BJ (cell line): ENCODE measurements at regions not wholly inside any gene's neighbourhood (a gene's known extent, or its start where the extent isn't known, plus 50 kb on each side); places are given as distances from the start of the nearest gene placed in this dataset.

Experiments
- CTCF ChIA-PET: fragments of 350-600 bp; formaldehyde crosslinking; extraction: SDS; loops from one replicate; lab custom pipeline; 2021; ENCODE audit warnings: antibody characterized with exemption, inconsistent platforms; lab: Yijun Ruan, JAX
- POLR2A ChIA-PET: fragments of 300-600 bp; sonication (Branson Sonifier 250); formaldehyde crosslinking; extraction: SDS; loops from one replicate; lab custom pipeline; 2021; ENCODE audit warnings: antibody characterized with exemption; lab: Charles Lee
- DNase-seq: peaks from one replicate; pipeline ENCODE4 v3.0.0-alpha.2; 2011; ENCODE audit warnings: low read depth
- H3K27me3 ChIP-seq: 2 replicates; pipeline ENCODE4 v1.6.0; 2011; ENCODE audit warnings: low read length; ENCODE audit not compliant: control insufficient read depth, insufficient read depth
- H3K36me3 ChIP-seq: 2 replicates; pipeline ENCODE4 v1.5.1; 2011; ENCODE audit warnings: low read length; ENCODE audit not compliant: control insufficient read depth, insufficient read depth
- H3K4me3 ChIP-seq: 2 replicates; pipeline ENCODE4 v1.5.1; 2011; ENCODE audit warnings: low read depth, mild to moderate bottlenecking, control low read depth, low read length
- TF ChIP-seq, protein P1 (sequence below): IDR thresholded peaks from 2 replicates; pipeline ENCODE4 v1.5.1; 2011; ENCODE audit warnings: low read depth, mild to moderate bottlenecking, control low read depth, inconsistent platforms, low read length, moderate library complexity; ENCODE audit not compliant: insufficient read depth

DNA sequence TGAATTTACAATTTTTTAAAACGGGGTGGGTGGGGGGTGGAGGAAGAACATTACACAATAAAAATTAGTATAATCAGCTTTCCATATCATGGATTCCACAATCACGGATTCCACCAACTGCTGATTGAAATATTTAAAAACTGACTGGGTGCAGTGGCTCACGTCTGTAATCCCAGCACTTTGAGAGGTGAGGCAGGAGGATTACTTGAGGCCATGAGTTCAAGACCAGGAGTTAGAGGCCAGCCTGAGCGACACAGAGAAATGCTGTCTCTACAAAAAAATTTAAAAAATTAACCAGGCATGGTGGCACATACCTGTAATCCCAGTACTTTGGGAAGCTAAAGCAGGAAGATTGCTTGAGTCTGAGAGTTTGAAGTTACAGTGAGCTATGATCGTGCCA is 254.7 kb downstream of the ATG4C start:
- CTCF ChIA-PET: no interaction called here

DNA sequence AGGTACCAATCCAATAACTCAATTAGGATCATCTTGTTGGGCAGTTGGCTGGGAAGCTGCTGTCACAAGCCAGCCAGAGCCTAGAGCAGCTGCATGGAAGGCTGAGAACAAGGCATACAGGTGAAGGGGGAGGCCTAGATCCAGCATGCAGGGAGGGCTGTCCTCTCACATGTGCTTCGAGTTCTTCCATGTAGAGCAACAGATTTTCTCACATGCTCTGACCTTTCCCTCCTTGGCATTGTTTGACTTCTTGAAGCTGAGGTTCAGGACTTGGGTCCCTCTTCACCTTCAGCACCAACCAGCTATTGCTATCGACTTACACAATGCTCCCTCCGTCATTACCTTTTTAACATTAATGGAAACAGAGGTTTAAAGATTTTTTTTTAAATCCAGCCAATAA is 257.7 kb downstream of the ATG4C start:
- Histone ChIP-seq H3K4me3 (no peak overlapping the region), H3K36me3 (no peaks in the 10 kb centered on the region), H3K27me3 (no peaks in the 10 kb centered on the region)
- TF ChIP-seq, protein P1, sequence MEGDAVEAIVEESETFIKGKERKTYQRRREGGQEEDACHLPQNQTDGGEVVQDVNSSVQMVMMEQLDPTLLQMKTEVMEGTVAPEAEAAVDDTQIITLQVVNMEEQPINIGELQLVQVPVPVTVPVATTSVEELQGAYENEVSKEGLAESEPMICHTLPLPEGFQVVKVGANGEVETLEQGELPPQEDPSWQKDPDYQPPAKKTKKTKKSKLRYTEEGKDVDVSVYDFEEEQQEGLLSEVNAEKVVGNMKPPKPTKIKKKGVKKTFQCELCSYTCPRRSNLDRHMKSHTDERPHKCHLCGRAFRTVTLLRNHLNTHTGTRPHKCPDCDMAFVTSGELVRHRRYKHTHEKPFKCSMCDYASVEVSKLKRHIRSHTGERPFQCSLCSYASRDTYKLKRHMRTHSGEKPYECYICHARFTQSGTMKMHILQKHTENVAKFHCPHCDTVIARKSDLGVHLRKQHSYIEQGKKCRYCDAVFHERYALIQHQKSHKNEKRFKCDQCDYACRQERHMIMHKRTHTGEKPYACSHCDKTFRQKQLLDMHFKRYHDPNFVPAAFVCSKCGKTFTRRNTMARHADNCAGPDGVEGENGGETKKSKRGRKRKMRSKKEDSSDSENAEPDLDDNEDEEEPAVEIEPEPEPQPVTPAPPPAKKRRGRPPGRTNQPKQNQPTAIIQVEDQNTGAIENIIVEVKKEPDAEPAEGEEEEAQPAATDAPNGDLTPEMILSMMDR: no peak
- CTCF ChIA-PET: no interaction called here
- POLR2A ChIA-PET: no interaction called here
- DNase-seq: no peak

More for the DNA sequence above, 254.7 kb downstream of the ATG4C start:
- DNase-seq: no peak
- TF ChIP-seq, protein P1: no peak
- POLR2A ChIA-PET: no interaction called here
- H3K36me3 ChIP-seq: no peaks in the 10 kb centered on the region
- no peak overlapping the region for H3K4me3 ChIP-seq
- no peaks in the 10 kb centered on the region for H3K27me3 ChIP-seq

DNA sequence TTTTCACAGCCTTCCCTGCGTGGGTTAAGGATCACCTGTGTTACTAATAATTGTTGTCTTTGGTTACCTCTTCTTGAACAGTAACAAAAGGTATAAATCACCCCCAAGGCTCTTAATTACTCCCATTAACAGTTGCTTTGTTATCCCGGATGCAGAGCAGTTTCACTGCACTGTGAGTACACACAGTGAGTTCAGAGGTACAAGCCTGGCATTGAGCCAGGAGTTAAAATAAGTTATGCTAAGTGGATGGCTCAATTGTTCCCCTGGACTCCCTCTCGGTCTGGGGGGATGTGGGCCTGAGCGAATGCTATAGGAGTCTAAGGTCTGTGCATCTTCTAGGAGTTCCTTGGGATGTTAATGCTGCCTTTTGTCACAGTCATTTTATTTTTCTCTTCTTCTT is 258.3 kb downstream of the ATG4C start:
- DNase-seq: no peak
- no peaks in the 10 kb centered on the region for H3K27me3 ChIP-seq
- H3K4me3 ChIP-seq: no peak overlapping the region
- CTCF ChIA-PET: no interaction called here
- POLR2A ChIA-PET: no interaction called here
- no peaks in the 10 kb centered on the region for H3K36me3 ChIP-seq
- TF ChIP-seq, protein P1: no peak

DNA sequence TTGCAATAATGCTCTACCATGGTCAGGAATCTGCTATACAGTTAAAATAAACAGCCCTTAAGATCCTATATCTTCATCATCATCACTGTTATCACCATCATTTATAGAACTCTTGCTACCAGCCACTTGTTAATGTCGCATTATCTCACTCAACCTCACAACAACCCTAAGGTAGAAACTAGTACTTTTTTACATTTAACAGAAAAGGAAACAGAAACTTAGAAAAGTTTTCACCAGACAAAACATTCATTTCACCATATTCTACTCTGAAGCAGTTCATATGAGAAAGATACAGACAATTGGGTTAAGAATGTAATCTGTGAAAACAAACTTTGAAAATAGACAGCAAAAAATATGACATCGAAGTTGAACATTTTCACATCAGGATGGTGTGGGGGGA is 262.6 kb downstream of the ATG4C start:
- no peaks in the 10 kb centered on the region for H3K36me3 ChIP-seq
- no peak for DNase-seq
- ChIA-PET POLR2A (no interaction called here), CTCF (no interaction called here)
- no peaks in the 10 kb centered on the region for H3K27me3 ChIP-seq
- TF ChIP-seq, protein P1: no peak
- no peak overlapping the region for H3K4me3 ChIP-seq

DNA sequence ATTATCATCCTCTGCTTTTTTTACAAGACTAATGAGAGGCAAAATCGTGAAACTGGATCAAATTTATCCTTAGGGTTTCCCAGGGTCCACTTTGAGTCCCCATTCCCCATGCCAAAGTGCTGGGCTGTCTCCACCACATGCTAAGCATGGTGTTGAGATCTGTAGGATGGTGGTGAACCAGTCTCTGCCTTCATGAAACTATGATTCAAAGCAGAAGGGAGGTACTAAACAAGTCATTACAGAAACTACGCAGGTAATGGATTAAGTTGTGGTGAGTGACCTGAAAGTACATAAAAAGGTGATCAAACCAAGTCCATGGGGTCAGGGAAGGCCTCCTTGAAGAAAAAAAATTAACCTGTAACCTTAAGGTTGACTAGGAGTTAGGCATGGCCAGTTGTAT is 265.2 kb downstream of the ATG4C start:
- ChIA-PET CTCF (no interaction called here), POLR2A (no interaction called here)
- H3K4me3 ChIP-seq: no peak overlapping the region
- H3K27me3 ChIP-seq: no peaks in the 10 kb centered on the region
- TF ChIP-seq, protein P1: no peak
- H3K36me3 ChIP-seq: no peaks in the 10 kb centered on the region
- DNase-seq: no peak
